ENCODE measurements at regions not wholly inside any gene's neighbourhood (a gene's known extent, or its start where the extent isn't known, plus 50 kb on each side); places are given as distances from the start of the nearest gene placed in this dataset.

DNA sequence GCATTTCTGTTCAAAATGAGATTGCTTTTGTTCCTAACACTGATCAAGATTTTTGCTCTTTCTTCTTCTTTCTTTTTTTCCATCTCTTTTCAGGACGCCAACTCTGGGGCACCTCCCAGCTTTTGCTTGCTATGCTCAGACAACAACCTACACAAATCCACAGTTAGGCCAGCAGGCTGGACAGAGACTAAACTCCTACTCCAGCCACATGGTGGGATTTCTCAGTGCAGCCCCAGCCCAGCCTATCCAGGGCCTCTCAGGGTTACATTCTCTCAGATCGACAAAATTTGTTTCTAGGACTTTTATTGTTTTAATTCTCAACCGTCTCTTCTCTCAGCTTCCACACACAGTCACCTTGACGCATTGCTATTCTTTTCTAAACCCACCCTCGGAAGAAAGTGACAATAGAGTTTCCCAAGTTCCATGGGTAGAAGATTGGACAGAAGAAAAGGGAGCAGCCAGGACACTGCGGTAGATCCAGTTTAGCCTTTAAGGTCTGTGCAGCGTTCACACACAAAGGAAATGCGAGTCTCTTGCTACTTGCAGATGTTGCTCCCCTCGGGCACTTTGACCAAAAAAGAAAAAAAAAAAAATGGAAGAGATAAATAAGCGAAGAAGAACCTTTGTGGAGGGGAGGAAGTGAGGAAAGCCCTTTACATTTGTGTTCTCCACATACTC lies 588.6 kb upstream of the GRAMD2B start:
- no peak for DNase-seq

DNA sequence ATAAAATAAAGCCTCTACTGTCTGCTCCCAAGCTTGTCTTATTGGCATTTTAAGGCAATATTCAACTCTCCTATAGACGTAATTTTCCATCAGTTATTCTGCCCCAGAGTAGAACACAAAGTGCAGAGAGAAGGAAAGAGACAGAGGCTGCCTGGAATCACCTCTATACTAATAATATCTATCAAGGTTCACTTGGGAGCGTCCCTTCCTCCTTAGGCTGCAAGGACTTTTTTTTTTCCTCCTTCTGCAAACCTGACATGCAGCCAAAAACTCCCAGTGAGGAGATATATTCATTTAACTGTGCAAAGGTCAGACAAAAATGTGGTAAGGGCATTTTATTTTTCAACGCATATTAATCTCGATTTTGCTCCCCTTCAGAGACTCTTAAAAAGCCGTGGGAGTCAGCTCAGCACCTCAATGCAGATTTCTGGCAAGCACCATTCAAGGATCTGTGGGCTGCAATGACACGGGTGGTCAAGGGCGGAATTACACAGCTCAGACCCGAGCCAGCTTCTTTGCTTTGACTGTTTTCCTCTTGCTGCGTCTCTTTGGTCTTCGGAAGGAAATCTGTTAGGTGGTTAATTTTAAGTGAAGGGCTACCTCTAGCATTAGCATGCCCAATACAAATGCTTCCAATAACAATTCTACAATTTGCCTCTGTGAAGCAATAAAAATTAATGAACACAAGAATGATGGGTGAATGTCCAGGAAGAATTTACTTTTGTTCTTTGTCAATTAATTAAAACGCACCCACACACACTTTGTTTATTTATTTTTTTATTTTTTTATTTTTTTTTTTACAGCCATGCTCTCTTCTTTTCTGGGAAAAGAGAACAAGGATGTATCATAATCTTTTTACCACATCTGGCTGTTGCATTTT lies 587.7 kb upstream of the GRAMD2B start:
- DNase-seq = peak; percentile 76

- DNase-seq = no peak
Observed at GRCh38 chr5:125836256-125836655, 587.0 kb upstream of the GRAMD2B start.

DNA sequence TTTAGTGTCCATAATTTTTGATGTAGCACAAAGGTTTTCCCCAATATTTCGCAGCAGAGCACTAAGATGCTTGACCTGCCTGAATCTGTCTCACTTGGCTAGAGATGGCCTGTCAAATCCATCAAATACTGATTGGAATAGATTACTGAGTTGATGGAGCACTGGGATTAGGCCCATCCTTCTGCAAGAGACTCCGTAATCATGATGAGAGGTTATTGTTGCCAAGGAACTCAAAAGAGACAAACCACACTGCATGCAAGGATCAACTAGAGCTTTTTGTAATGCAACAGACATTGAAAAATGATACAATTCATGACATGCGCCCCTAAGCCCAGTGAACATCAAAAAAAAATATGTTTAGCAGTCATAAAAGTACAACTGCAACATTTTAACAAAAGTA lies 585.3 kb upstream of the GRAMD2B start:
- peak; percentile 61 for DNase-seq

DNA sequence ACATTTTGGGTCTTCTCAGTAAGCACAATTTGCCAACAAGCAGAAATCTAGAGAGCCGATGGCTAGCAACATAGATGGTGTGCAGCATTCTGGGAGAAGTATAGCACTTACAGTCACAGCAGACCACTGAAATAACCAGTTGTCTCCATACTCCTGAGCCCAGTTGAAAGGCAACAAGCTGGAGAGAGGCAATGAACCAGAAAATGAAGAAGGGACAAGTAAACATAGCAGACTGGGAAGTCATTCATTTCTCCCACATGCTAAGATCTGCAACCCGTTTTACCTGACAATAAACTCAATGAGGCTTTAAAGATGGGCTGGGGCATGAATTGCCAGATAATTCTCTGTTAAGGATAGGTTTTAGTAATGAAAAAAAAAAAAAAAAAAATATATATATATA lies 575.6 kb upstream of the GRAMD2B start:
- no peak for DNase-seq

- DNase-seq = no peak
Observed at GRCh38 chr5:125848751-125849150, 574.5 kb upstream of the GRAMD2B start.

DNA sequence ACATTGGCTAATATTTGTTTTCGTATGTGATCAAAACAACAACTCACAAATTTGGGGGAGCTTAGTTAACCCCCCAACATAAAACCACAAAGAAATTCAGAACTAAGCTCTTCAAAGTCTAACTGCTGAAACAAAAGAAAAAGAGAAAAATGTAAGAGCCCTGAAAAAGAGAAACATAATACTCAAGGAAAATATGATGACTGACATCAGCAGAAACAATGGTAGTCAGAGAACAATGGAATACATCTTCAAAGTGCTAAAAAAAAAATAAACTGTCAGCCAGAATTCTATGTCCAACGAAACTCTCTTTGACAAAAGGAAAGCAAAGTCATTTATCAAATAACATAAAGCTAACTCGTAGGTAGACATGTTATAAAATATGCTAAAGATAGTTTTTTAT lies 566.3 kb upstream of the GRAMD2B start:
- no peak for DNase-seq

DNA sequence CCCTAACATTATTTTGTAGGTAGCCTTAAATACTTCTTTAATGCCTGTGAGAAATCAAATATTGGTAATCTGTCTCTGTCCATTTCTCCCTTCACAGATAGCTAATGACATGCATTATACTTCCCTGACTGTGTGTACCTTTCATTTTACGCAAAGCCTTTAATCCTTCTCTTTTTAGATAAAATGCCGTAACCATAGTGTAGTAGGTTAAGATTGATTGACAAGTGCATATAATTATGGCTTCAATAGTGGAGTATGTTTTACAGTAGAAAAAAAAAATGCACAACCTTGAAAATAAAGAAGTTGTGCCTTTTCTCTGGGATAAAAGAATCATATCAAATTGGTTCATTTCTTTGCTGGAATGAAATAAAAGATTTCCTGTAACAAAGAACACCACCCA lies 559.6 kb upstream of the GRAMD2B start:
- no peak for DNase-seq

DNA sequence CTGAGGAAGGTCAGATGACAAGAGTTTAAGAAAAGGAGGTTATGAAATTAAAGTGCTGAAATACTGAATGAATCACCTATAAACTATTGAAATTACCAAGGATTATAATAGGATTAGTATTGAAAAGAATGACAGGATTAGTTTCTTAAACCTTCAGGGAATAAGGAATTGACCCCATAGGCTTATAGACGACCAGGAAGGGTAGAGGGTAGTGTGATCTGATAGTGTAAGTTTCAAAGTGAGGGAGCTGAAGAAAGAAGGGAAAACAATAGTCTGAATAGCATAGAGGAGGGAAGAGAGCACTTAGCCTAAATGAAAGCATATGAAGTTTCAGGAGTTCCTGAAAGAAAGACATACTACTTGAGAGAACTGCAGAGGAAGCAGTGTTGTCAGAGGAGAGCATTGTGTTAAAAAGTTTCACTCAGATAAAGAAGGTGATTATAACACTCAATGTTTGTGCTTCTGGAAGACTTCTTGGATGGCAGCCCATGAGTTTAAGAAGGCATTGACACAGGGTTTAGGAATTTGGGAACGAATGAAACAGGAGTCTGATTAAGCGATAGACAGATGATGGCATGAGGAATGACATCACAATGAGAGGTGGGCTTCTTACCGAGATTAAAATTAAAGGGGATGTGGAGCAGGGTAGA lies 557.9 kb upstream of the GRAMD2B start:
- DNase-seq = peak; percentile 45

- no peak for DNase-seq
Observed at GRCh38 chr5:125868036-125868435, 555.2 kb upstream of the GRAMD2B start.

DNA sequence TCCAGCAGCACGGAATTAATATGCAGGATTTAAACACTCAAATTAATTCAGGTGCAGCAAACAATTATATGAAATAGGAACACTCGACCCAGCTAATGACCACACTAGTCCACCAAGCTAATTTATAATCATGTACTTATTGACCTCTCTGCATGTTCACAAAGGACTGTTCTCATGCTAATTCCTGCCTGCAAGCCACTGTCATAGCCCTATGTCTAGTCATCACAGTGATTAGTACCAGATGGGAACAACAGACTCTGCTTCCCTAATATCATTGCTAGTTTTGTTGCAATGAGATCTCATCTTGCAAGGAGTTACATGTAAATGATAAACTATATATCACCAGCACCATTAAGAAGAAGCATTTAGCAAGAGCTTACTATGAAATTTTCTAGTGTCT lies 553.0 kb upstream of the GRAMD2B start:
- DNase-seq = peak; percentile 90

DNA sequence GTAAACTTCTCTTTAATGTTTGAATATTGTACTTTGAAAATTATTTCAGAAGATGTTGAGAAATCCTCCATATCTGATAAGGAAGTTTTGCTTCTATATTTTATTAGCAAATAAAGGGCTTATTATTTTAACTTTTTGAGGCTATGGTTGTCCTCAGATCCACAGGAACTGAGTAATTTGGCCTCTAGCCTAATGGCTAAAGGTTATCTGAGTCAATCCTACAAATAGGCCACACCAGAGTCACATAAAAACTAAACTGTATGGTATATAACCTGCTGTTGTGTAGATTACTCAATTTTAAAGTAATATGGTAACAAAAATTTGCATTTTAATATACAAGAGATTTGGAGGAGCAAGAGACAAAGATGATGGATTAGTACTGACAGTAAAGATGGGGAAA lies 549.2 kb upstream of the GRAMD2B start:
- DNase-seq = no peak

DNA sequence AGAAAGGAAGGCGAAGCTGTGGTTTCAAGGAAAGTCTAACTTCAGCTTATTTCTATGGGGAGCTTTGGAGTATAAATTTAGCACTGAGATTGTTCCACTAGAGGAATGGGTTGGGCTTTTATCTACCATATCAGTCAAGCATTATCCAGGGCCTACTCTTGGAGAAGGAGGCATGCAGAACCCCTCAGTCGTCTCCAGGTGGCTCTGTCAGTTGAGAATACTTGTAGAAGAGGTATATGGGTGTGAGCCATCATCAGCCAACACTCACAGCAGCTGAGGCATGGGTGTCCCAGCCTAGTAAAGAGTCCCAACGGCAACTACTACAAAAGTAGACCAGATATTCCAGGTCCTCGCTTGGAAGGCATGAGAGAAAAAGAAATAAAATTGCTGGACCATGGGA lies 548.5 kb upstream of the GRAMD2B start:
- peak; percentile 28 for DNase-seq

DNA sequence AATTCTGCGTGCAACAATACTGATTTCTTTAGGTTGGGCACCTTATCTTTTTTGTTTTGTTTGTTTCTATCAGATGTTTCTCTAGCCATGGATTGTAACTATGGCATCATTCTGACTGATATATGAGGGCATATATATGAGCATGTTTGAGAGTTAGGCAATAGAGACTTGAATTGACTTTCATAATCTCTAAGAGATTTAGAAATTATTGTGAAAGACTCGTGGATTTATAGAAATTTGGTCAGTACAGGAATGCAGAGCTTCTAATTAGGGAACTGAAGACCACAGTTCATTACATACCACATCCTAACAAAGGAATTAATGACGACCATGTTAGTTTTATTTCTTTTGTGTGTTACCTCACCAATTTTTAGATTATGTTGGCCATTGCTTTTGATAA lies 546.0 kb upstream of the GRAMD2B start:
- no peak for DNase-seq

DNA sequence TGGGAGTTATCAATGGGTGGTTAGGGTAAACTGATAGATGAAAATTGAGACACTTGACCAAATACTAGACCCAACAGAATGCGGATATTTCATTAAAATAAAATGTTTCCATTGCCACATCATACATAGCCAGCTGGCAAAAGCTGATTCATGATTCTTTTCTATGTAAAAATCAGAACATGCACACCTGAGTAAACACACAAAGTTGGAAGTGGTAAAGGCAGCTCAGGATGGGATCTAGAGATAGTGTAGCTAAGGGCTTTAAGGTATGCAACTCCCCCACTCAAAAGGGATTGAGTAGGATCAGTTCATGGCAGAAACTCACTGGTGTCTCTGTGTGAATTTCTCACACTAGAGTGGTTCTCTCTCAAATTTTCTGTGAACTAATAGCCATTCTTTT lies 541.1 kb upstream of the GRAMD2B start:
- no peak for DNase-seq

DNA sequence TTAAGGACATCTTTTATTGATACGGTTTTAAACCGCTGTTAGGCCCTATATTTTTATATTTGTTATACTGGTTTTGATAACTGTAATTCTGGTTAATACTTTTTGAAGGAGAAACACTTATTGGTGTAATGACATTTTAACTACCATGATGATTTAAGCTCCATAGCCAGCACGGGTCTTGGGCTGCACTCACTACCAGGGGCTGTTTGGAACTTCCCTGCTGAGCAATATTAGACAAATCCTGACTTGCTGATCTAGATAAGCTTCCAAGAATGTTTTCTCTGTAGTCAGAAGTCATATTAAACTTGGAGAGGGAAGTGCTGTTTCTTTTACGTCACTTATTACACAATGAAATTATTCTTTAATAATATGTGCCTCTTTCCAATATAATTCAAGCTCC lies 540.0 kb upstream of the GRAMD2B start:
- DNase-seq = no peak

DNA sequence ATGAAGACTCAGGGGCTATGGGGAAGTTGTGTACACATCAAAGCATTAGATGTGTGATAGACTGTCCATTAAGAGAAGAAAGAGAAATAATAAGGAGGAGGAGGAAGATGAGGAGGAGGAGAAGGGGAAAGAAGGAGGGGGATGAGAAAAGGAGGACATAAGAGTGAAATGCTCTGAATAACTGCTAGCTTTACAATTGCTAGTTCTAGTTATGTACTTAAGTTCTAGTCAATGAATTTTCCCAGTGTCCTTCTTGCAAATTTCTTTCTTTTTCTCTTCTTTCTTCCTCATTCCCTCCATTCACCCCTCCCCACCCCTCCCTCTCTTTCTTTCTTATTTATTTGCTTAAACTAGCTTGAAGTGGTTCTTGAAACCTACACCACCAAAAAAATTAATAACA lies 534.9 kb upstream of the GRAMD2B start:
- no peak for DNase-seq

- DNase-seq = no peak
Observed at GRCh38 chr5:125890511-125890931, 532.7 kb upstream of the GRAMD2B start.

- DNase-seq = no peak
Observed at GRCh38 chr5:125891061-125891725, 532.0 kb upstream of the GRAMD2B start.

- DNase-seq = no peak
Observed at GRCh38 chr5:125894383-125894782, 528.8 kb upstream of the GRAMD2B start.

GRCh38 chr5:125896368-125896767 lies 526.8 kb upstream of the GRAMD2B start:
- no peak for DNase-seq

GRCh38 chr5:125897089-125897488 lies 526.1 kb upstream of the GRAMD2B start:
- DNase-seq = no peak

DNA sequence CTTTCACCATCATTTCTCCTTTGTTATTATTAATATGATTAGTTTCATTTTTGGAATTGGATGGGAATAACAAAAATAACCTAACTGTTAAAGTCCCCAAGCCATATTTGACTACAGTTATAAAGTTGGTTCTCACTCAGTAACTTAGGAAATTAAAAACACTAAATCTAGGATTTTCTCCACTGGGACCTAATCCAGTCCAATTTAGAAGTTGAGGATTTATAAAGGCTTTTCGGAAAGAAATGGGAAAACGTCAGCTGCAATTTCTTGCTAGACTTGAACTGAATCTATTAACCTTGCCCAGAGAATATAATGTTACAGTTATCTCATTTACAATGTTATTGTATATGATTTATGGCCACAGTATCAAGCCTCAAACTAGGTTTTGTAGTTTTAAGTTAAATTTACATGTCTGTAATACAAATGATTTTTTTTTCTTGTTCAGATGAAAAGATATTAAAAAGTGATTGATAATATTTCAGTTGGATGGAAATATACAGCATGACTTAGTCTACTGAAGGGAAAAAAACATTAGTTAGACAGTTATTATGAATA lies 524.3 kb upstream of the GRAMD2B start:
- DNase-seq = no peak
